Fibroblast of the conjunctiva (primary cell): ENCODE measurements at regions not wholly inside any gene's neighbourhood (a gene's known extent, or its start where the extent isn't known, plus 50 kb on each side); places are given as distances from the start of the nearest gene placed in this dataset.
A peak's percentile ranks its signal among the peaks of the same experiment; 100 is the strongest.
"Not testable (repeated sequence)": the region's sequence is repeated elsewhere in the genome, so short reads cannot be mapped to it uniquely, and the experiment has no call there.

Experiments used
- DNase-seq: peaks from one replicate; pipeline ENCODE4 v3.0.0-alpha.2; 2010; ENCODE audit warnings: low read depth

GRCh38 chr10:23965880-23966279, 243.1 kb upstream of the KIAA1217 start:
- DNase-seq, result no peak

GRCh38 chr10:23966504-23967051, 242.4 kb upstream of the KIAA1217 start:
- DNase-seq, result no peak

- no peak for DNase-seq
Observed at GRCh38 chr10:23968301-23968700, 240.6 kb upstream of the KIAA1217 start.

DNA sequence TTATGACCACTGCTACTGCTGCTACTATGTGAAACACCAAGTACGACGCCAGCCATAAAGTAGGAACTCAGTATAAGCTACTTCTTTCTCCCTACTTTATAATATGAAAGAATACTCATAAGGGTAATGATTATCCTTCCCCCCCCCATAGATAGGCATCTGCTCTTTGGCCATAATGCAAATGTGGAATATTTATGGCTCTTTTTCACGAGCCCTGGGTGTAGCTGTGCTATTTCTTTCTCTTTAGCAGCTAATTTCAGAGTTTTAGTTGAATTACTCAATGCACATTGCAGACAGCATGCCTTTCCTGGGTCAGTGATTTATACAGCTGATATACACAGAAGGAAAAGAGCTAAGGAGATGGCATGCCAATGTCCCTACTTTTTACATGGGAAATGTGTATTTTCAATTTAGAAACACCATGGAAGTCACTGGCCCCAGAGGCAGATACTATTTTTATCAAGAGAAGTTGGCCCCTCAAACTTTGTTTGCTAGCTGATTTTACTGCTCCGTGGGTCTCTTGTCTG, 234.1 kb upstream of the KIAA1217 start:
- no peak for DNase-seq

- no peak for DNase-seq
Observed at GRCh38 chr10:23975431-23975830, 233.5 kb upstream of the KIAA1217 start.

DNA sequence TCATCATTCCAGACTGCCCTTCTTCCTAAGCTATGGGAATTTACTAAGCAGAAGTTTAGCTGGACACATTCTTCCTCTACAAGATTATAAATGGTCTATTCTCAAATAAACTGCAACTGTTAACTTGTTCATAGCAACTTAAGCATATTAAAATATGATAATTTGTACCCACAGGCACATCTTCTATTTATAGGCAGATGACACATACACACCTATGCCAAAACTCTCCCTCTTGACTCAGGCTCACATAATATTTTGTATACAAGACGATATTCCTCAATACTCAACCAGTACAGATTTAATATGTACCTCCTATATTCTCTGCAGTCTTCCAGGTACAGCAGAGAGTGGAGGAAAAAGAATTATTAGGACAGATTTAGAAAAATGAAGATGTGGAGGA, 232.7 kb upstream of the KIAA1217 start:
- DNase-seq, result no peak

DNA sequence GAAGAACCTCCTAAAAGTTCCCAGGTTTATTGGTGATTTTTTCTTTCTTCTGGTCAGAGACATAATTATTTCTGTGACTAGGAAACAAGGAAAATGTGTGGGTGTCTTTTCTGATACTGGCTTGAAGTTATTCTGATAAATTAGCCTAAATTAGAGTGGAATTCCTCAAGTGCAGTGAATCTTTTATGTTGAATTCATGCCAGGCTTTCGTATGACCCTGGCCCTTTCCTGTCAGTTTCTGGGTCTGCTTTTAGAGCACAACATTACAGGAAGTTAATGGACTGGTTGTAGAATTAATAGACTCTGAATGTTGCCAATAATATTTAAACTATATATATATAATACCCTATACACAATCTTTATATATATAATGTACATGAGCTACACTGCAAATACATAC, 230.6 kb upstream of the KIAA1217 start:
- DNase-seq, result no peak

DNA sequence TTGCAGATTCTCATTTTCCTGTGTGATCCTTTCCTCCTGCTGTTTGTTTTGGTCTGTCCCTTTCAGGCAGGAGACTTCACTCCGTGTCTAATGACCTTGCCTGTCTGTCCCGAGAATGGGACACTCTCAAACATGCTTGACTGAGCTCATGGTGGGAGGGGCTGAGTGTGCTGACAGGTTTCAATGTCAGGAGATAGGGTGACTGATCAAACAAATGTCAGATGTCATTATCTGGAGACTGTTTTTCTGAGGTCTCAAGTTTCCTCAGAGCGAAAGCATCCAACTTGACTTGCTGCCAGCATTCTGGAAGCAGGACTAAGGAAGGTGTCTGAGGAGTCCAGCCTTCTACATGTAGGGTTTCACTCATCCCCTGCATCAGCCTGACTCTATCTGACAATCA, 228.8 kb upstream of the KIAA1217 start:
- no peak for DNase-seq

DNA sequence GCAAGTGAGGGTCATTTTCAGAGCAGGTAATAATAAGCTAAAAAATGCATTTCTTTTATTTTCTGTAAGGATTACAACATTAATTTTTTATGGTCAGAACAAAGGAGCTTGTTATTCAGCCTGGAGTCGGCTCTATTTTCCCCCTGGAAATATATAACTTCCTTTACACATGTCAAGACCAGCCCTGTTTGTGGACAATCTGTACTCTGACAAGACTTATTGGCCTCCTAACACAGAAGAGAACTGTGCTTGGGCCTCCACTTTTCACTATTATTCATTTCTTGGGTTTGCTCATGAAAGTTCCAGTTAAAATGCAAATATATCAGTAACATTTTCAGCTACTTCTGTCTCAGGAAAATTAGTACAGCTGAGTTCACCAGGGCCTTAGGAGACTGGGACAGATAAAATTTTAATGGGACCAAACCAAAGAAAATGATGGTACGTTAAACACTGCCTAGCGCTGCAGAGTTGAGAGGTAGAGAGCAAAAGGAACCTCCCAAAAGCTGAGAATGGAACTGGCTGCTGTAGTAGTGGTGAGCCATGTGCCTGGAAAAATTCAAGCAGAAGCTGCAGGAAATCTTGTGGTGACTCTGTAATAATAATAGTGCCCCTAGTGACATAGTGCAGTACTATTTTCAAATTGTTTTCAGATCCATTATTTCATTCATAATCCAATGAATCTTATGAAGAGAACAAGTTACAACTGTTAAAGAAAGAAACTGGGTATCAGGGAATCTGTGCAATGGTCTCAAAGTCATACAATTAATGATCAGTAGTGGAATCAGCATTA, 227.2 kb upstream of the KIAA1217 start:
- no peak for DNase-seq

- not testable (repeated sequence) for DNase-seq
Observed at GRCh38 chr10:23984405-23984804, 224.5 kb upstream of the KIAA1217 start.

DNA sequence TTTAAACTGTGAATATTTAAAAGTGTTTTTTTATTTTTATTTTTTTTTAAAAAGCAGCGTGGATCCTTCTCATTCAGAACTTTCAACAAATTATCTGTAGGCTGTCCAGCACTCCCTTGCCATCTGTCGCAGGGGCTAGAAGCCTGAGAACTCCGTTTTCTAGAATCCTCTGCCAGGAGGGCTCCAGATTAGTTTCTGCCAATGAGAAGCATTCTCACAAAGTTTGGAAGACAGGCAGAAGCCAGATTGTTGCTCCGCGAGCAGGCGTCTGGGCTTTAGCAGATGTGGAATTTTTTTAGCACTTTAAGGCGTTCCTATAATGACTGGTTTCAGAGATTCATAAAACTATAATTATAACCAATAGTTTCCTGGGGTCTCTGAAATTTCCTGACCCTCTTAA, 220.9 kb upstream of the KIAA1217 start:
- DNase-seq, result no peak

DNA sequence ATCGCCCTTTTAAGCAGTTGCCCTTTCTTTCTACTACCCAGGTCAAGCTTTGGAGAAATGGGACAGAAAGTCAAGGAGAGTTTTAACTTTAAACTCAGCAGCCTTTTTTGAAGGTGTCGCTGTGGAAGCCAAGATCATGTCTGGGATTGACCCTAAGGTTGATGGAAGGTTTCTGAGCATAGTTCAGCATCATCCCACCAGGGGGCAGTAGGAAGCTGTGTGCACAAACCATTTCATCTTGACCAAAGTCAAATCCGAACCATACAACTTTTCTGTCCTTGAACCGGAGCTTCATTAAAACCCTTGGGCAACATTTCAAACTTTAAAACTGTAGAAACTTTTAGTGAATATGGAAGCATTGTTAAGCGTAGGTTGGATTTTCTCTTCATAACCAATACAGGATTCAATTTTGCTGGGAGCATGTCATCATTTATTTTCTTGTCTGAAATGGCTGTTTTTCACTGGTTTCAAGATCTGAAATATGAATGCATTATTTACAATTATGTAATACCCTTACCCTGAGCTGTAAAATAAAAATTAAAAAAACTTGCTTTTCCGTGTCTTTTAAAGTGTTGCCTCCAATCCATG, 214.4 kb upstream of the KIAA1217 start:
- DNase-seq, result peak; percentile 40

- no peak for DNase-seq
Observed at GRCh38 chr10:23999445-23999844, 209.5 kb upstream of the KIAA1217 start.

DNA sequence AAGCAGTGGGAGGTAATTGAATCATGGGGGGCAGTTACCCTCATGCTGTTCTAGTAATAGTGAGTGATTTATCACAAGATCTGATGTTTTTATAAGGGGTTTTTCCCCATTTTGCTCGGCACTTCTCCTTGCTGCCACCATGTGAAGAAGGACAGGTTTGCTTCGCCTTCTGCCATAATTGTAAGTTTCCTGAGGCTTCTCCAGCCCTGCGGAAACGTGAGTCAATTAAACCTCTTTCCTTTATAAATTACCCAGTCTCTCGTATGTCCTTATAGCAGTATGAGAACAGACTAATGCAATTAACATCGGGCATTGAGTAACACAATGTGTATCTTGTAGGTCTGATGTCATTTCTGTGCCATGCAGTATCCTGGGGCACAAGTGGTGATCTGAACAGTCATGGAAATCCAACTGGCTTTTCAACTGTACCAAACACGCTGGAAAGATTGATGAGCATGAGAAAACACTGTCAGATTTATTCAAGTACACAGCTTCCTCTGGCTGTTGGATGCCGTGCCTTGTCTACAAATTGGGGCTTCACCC, 208.6 kb upstream of the KIAA1217 start:
- DNase-seq, result no peak

DNA sequence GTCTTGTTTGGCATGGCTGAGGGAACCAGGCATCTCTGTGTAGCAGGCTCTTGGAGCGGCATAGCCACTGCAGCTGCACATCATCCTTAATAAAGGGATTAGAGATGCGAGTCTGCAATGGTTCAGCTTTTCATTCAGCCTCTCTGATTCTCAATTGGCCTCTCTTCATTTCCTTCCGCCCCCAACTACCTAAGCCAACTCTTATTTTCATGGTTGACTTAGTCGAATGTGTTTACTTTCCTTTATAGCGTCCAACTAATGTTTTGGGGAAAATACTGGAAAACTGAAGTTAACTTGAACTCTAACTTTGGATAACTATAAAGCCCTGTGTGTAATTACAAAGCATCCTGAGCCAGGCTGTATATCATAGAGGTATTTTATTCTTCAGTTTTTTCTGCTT, 202.2 kb upstream of the KIAA1217 start:
- DNase-seq, result no peak

- no peak for DNase-seq
Observed at GRCh38 chr10:24007359-24007758, 201.6 kb upstream of the KIAA1217 start.

DNA sequence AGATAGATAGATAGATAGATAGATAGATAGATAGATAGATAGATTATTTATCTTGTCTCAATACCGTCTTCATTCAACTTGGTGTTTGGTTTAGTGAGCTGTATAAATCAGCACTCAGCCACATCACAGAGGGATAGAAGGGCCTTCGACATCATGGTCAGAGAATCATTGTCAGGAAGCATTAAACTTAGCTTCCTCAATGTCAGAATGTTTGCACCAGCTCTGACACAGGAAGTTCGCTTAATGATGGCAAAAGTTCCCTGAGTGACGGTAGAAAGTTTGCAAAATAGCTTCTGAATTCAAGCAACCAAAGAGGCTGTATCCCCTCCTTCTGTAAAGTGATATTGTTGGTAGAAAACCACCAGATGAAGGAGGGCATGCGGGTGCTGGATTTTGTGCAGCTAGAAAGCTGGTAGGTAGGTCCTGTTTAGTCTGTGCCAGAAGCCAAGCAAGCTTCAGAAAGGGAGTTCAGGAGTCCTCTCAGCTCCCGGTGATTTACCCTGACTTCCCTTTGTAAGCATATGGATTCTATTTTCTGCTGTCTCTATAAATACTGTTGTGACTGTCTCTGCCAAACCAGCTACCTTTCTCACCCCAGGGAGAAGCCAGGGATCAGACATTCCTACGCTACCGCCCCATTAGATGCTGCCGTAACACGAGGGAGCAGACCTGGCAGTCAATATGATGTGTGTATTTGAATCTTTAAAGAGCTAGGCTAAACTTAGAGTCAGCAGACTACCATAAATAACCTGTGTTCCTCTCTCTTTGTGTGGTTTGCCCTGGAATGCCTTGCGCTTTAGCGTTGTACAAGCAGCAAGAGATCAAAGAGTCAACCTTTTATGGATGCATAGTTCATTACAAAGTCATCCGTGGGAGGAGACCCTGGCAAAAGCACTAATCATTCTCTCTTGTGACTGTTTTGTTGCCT, 200.5 kb upstream of the KIAA1217 start:
- no peak for DNase-seq

GRCh38 chr10:24009115-24009514, 199.8 kb upstream of the KIAA1217 start:
- DNase-seq, result no peak

DNA sequence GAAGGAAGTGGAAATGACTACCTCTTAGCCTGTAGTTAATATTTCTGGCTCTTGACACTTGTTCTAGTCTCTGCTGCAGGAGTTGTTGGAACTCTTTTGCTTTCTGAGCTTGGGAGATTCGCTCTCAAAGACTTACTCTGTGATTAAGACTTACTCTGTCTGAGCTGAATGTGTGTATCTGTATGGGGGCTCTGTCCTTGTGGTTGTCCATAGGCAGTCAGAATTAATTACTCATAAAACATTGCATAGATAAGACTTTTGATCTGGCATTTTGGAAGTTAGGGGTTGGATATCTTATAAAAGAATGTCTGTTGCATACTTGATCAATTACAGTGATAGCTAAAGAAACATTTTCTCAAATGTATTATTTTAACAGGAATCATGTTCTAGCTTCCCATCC, 199.2 kb upstream of the KIAA1217 start:
- DNase-seq, result no peak

DNA sequence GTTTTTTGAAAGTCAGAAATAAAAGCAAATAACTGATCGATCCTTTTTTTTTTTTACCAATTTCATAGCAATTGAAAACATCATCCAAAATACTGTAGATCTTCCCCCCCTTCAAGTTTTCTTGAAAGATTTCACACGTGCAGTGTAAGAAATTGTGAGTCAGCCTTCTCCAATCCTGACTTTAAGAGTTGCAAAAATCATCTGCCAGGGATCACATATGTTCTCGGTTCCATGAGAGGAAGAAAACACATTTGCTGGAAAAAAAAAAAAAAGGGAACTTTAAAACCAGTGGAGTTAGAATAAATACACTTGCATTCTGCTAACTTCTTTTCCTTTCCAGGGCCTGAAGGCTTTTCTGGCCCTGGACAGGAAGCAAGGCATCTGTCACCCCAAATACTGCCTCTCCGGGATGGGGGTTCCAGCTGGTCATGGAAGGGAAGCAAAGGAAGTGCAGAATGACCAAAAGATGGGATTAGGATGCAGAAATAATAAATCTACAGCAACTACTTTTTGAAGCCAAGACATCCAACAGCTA, 198.4 kb upstream of the KIAA1217 start:
- no peak for DNase-seq

DNA sequence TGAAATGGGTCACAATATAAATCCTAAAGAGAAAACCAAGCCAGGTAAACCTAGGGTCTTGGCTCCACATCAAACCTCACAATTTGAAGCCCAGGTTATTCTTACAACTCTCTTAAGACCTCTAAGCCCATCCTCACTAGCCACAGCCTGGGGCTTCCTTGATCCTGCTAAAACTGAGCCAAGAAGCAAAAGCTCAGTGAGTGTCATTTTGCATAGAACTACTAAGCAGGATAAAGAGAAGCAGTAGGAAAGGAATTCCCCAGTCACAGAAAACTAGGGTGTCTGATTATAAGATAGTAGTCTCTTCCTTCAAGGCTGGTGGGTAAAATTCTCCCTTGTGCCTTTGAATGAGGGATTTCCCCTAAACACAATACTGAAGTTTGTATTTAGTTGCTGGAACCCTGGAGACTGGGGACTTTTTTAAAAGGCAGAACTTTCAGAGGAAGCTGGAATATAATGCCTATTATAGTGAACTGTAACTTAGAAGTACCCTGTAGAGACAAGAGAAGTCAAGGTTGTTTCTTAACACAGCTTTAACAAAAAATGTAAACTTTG, 196.6 kb upstream of the KIAA1217 start:
- no peak for DNase-seq
